GM12872 (cell line): ENCODE measurements at regions not wholly inside any gene's neighbourhood (a gene's known extent, or its start where the extent isn't known, plus 50 kb on each side); places are given as distances from the start of the nearest gene placed in this dataset.

ENCODE experiments used
- TF ChIP-seq, protein P1 (sequence below): IDR thresholded peaks from 3 replicates; pipeline ENCODE4 v1.5.1; 2011; ENCODE audit warnings: low read depth, mild to moderate bottlenecking, low read length, moderate library complexity; ENCODE audit not compliant: insufficient read depth

DNA sequence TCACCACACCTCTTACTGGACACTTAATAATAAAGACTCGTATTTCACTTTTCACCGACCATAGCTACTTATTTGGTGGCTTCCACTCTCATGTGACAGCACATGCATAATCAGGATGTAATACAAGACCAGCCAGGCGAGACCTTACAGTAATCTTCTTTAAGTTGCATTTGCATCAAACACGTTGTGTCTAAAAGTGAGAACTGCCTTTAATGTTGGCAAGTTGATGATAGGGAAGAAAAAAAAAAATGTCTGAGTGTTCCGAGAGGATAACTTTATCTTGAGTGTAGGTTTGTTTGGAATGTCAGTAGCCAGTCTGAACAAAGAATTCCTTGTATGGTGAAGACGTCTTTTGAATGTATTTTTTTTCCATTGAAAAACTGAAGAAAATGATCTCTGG, 440.4 kb downstream of the ADAMTS20 start:
- TF ChIP-seq, protein P1, sequence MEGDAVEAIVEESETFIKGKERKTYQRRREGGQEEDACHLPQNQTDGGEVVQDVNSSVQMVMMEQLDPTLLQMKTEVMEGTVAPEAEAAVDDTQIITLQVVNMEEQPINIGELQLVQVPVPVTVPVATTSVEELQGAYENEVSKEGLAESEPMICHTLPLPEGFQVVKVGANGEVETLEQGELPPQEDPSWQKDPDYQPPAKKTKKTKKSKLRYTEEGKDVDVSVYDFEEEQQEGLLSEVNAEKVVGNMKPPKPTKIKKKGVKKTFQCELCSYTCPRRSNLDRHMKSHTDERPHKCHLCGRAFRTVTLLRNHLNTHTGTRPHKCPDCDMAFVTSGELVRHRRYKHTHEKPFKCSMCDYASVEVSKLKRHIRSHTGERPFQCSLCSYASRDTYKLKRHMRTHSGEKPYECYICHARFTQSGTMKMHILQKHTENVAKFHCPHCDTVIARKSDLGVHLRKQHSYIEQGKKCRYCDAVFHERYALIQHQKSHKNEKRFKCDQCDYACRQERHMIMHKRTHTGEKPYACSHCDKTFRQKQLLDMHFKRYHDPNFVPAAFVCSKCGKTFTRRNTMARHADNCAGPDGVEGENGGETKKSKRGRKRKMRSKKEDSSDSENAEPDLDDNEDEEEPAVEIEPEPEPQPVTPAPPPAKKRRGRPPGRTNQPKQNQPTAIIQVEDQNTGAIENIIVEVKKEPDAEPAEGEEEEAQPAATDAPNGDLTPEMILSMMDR: no peak

DNA sequence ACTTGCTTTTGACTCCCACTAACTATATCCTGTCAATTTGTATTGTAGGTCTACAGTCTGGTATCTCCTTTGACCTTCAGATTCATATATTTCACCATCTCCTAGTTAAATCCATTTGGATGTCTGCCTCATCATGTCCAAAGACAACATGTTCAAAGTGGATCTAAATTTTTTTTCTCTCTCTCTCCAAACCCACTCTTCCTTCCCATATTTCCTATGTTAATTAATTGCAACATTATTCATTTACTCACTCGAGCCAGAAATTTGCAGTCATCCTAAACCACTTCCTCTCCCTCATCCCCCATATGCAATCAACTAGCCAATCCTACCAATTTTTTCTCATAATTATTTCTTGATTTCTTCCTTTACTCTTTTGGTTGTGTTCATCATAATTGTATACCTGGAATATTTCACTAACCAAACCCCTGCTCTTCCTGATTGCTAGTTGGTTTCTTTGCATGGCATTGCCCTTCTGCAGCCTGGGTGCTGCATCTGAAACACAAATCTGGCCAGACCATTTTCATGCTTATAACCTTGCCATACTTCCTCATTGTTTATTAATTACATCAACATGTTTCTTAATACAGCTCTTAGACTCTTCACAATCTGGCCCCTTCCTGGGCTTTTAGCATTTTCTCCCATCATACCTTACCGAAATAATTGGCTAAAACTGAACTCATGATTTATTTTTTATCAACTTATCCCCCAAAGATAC, 442.2 kb downstream of the ADAMTS20 start:
- TF ChIP-seq, protein P1: no peak

DNA sequence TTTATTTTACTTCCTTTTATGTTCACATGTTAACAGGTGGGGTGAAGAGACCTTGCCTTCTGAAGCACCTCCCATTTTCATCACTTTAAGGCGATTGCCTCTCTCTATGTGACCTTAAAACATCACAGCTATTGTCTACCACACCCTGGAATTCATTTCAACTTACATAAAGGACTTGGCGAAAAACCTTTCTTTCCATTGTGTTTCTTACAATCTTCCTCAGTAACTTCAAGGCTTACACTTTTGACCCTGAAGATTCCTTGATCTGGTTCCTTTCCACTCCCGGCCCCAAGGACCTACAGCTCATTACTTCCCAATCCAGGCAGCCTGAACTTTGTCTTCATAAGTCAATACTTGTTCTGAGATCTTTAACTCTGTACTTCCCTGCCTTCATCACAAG, 443.3 kb downstream of the ADAMTS20 start:
- TF ChIP-seq, protein P1: no peak

DNA sequence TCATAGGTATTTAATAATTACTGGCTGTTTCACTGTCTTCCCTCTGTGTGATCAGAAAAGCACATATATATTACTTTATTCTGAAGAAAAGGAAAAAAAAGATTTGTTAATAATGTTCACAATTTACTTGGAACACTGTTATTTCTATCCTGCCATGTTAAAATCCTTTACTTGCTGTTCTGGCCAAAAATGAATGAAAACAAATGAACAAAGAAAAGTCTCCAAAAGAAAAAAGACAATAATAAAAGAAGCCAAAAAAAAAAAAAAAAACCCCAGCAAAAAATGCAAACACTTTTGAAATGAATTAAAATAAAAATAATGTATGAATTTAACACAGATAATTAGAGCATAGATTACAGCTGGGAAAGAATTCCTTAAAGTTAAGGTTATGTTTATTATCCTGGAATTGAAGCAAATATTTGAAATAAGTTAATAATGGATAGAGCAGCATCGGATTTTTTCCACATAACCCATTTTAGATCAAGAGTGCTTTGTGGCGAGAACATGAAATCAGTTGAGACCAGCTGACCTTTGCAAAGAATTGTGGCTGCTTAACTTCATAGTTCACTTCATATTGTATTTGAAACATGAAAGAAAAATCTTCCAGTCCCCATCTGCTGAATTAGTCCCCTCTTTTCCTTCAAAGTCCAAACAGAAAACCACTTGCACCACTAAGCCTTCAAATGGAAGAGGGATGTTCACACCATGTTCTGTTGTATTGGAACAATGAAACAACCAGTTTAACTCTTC, 444.8 kb downstream of the ADAMTS20 start:
- TF ChIP-seq, protein P1: no peak

DNA sequence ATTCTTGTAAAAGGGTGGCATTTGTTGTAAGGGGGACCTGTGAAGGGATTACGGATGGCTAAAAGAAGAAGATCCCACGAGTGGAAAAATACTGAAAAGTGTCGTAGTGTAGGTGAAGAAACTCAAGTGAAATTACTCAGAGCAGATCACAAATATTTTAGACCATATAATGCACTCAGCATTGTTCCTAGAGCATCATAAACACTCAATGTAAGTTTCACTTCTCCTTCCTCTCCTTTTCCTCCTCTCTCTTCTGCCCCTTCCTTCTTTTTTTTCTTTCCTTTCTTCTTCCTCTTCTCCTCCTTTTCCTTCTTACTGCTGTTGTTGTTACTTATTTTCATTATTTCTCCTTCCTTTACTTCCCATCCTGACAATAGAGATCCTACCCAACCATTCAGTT, 445.6 kb downstream of the ADAMTS20 start:
- TF ChIP-seq, protein P1: no peak

DNA sequence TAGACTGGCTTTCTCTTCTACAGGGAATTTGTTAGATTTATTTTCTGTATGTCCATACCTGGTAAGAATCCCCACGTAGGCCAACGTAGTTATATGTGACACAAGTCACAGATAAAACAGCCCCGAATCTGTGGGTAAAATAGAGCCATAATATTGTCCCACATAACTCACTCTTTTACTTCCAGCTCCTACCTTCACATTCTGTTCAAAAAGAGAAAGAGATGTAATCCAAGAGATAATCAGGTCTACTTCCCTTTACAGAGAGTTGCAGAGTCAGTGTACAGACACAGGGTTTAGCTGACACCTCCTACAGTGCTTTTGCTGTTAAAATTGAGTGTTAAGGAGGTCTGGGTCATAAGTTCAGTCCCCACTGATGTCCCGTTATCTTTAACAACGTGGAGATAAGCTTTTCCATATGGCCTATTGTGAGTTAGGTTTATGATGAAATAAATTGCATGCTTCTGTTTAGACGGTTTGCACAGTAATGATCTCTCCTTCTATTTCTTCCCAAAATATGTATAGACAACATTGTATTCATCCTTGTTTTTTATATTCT, 446.5 kb downstream of the ADAMTS20 start:
- TF ChIP-seq, protein P1: no peak

DNA sequence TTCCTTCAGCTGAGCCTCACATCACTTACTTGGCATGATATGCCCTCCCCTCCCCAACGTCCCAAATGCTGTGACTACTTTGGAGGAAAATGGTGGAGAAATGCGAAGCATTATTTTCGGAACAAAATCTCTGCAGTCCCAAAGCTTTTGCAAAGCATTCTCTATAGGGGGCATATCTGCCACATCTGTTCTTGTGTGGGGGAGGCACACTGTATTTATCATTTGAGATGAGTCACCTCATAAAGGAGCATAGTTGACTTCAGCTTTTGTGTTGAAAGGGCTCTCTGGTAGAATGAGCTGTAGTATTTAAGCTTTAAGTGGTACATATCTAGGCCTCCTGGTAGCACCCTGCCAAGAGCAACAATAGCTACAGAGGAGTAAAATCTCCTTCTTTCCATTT, 447.5 kb downstream of the ADAMTS20 start:
- TF ChIP-seq, protein P1: no peak
